ENCODE measurements at regions not wholly inside any gene's neighbourhood (a gene's known extent, or its start where the extent isn't known, plus 50 kb on each side); places are given as distances from the start of the nearest gene placed in this dataset.

GRCh38 chr4:180530787-180531186 lies 1712.4 kb upstream of the TENM3 start:
- H3K27me3 ChIP-seq (ENCODE audit: control insufficient read depth, insufficient read depth, low read length), result no peaks in the 10 kb centered on the region
- intact Hi-C loops (cut with micrococcal nuclease), result no loop called here
- H4K91ac ChIP-seq (ENCODE audit: insufficient read depth, low read depth, low read length), result no peak overlapping the region
- H3K4me3 ChIP-seq (ENCODE audit: insufficient read depth, low read depth, low read length), result no peak overlapping the region
- in situ Hi-C loops (cut with MboI; ENCODE audit: low sequenced_read_pairs), result no loop called here
- no TSS peak for BruUV-seq (replicated peaks)
- H3K27ac ChIP-seq (ENCODE audit: insufficient read depth, low read length), result no peak overlapping the region
- no peak overlapping the region for H2BK20ac ChIP-seq (ENCODE audit: low read depth, low read length)
- H3K23ac ChIP-seq (ENCODE audit: low read depth, low read length), result no peak overlapping the region
- no peak overlapping the region for H3K4me2 ChIP-seq (ENCODE audit: low read depth, low read length)
- H2BK120ac ChIP-seq (ENCODE audit: low read depth, low read length), result no peak overlapping the region
- no peaks in the 10 kb centered on the region for H3K4me1 ChIP-seq (ENCODE audit: control insufficient read depth, insufficient read depth, low read length)
- H3K56ac ChIP-seq (ENCODE audit: extremely low read depth, insufficient read depth, low read length), result no peak overlapping the region
- no peaks in the 10 kb centered on the region; the same call in 1 of the 2 replicates for H3K9me3 ChIP-seq (ENCODE audit: control insufficient read depth, insufficient read depth, low read length)
- dilution Hi-C loops (cut with HindIII; ENCODE audit: low sequenced_read_pairs, unreplicated experiment), result no loop called here
- ChIA-PET CTCF (no interaction called here), POLR2A (ENCODE audit: unreplicated experiment) (no interaction called here)
- no peaks in the 10 kb centered on the region for H3K79me1 ChIP-seq (ENCODE audit: low read depth in 1 of 2, low read length in 2 of 2)
- H3K36me3 ChIP-seq (ENCODE audit: control insufficient read depth, insufficient read depth, low read length), result no peaks in the 10 kb centered on the region
- no peak overlapping the region for H2BK5ac ChIP-seq (ENCODE audit: low read depth, low read length, poor library complexity, severe bottlenecking)
- no peaks in the 10 kb centered on the region for H4K20me1 ChIP-seq (ENCODE audit: insufficient read depth, low read length)
- no peaks in the 10 kb centered on the region for H3K9me1 ChIP-seq (ENCODE audit: insufficient read depth, low read length)
- TF ChIP-seq BHLHE40 (IDR thresholded peaks at IDR 0.05; ENCODE audit: low read depth, low read length) (no peak), MAZ (IDR thresholded peaks at IDR 0.05; ENCODE audit: borderline replicate concordance, low read depth, low read length) (no peak), RCOR1 (IDR thresholded peaks at IDR 0.05; ENCODE audit: insufficient replicate concordance, low read length) (no peak), NFE2L2 (IDR thresholded peaks at IDR 0.05; ENCODE audit: low read depth, low read length) (no peak), MAFK (IDR thresholded peaks at IDR 0.05; ENCODE audit: low read depth, low read length) (no peak), POLR2A (IDR thresholded peaks at IDR 0.05; ENCODE audit: low read depth, low read length) (no peak), CEBPB (IDR thresholded peaks at IDR 0.05; ENCODE audit: low read depth, low read length) (no peak), RFX5 (IDR thresholded peaks at IDR 0.05; ENCODE audit: low read depth, low read length) (no peak), CHD1 (IDR thresholded peaks at IDR 0.05; ENCODE audit: low read depth, low read length) (no peak), MXI1 (IDR thresholded peaks at IDR 0.05; ENCODE audit: borderline replicate concordance, low read depth, low read length) (no peak), SMC3 (IDR thresholded peaks at IDR 0.05; ENCODE audit: low read depth, low read length) (no peak)
- TF ChIP-seq, protein P1, sequence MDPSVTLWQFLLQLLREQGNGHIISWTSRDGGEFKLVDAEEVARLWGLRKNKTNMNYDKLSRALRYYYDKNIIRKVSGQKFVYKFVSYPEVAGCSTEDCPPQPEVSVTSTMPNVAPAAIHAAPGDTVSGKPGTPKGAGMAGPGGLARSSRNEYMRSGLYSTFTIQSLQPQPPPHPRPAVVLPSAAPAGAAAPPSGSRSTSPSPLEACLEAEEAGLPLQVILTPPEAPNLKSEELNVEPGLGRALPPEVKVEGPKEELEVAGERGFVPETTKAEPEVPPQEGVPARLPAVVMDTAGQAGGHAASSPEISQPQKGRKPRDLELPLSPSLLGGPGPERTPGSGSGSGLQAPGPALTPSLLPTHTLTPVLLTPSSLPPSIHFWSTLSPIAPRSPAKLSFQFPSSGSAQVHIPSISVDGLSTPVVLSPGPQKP (IDR thresholded peaks at IDR 0.05; ENCODE audit: borderline replicate concordance, low read depth, low read length), result no peak
- TF ChIP-seq, protein P2, sequence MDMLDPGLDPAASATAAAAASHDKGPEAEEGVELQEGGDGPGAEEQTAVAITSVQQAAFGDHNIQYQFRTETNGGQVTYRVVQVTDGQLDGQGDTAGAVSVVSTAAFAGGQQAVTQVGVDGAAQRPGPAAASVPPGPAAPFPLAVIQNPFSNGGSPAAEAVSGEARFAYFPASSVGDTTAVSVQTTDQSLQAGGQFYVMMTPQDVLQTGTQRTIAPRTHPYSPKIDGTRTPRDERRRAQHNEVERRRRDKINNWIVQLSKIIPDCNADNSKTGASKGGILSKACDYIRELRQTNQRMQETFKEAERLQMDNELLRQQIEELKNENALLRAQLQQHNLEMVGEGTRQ (IDR thresholded peaks at IDR 0.05; ENCODE audit: low read depth, low read length), result no peak
- H3K9ac ChIP-seq (ENCODE audit: low read depth, low read length), result no peak overlapping the region
- H4K5ac ChIP-seq (ENCODE audit: low read depth, low read length), result no peak overlapping the region
- H3K14ac ChIP-seq (replicated peaks; ENCODE audit: low read depth, low read length), result no peak overlapping the region
- H3K4ac ChIP-seq (ENCODE audit: low read depth, low read length), result no peak overlapping the region
- H3K18ac ChIP-seq (ENCODE audit: low read depth, low read length), result no peak overlapping the region
- H2AFZ ChIP-seq (replicated peaks; ENCODE audit: low read length, poor library complexity), result no peak overlapping the region
- ATAC-seq (ENCODE audit: low read depth) (no peak), DNase-seq (no peak)
- no peak overlapping the region for H2AK5ac ChIP-seq (ENCODE audit: low read depth, low read length)
- no peak overlapping the region for H4K8ac ChIP-seq (ENCODE audit: low read depth in 2 of 2, low read length in 2 of 2)
- H2BK15ac ChIP-seq (ENCODE audit: low read depth, low read length), result no peak overlapping the region
- H2AK9ac ChIP-seq (replicated peaks; ENCODE audit: low read depth, low read length, poor library complexity), result no peak overlapping the region

Data from IMR-90 (cell line).